ENCODE measurements at regions not wholly inside any gene's neighbourhood (a gene's known extent, or its start where the extent isn't known, plus 50 kb on each side); places are given as distances from the start of the nearest gene placed in this dataset.

DNA sequence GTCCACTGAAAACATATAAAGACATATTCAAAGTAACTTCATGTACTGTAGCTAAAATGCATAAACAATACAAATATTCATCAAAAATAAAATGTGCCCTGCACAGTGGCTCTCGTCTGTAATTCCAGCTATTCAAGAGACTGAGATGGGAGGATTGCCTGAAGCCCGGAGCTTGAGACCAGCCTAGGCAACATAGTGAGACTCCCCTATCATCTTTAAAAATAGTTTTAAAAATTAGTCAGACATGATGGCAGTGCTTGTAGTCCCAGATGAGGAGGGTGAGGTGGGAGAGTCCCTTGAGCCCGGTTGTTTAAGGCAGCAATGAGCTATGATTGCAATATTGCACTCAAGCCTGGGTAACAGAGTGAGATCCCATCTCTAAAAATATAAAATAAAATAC, 534.1 kb downstream of the ANXA1 start:
- TF ChIP-seq, protein P1, sequence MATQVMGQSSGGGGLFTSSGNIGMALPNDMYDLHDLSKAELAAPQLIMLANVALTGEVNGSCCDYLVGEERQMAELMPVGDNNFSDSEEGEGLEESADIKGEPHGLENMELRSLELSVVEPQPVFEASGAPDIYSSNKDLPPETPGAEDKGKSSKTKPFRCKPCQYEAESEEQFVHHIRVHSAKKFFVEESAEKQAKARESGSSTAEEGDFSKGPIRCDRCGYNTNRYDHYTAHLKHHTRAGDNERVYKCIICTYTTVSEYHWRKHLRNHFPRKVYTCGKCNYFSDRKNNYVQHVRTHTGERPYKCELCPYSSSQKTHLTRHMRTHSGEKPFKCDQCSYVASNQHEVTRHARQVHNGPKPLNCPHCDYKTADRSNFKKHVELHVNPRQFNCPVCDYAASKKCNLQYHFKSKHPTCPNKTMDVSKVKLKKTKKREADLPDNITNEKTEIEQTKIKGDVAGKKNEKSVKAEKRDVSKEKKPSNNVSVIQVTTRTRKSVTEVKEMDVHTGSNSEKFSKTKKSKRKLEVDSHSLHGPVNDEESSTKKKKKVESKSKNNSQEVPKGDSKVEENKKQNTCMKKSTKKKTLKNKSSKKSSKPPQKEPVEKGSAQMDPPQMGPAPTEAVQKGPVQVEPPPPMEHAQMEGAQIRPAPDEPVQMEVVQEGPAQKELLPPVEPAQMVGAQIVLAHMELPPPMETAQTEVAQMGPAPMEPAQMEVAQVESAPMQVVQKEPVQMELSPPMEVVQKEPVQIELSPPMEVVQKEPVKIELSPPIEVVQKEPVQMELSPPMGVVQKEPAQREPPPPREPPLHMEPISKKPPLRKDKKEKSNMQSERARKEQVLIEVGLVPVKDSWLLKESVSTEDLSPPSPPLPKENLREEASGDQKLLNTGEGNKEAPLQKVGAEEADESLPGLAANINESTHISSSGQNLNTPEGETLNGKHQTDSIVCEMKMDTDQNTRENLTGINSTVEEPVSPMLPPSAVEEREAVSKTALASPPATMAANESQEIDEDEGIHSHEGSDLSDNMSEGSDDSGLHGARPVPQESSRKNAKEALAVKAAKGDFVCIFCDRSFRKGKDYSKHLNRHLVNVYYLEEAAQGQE (IDR thresholded peaks at IDR 0.05; ENCODE audit: insufficient read depth in 1 of 2, low read depth in 2 of 2, low read length in 2 of 2), result no peak
- TF ChIP-seq FOXP2 (optimal IDR thresholded peaks at IDR 0.05; ENCODE audit: borderline replicate concordance, extremely low read depth, extremely low read length, insufficient read depth) (no peak), TAF1 (IDR thresholded peaks at IDR 0.05; ENCODE audit: borderline replicate concordance, insufficient read depth, low read length) (no peak)

- TF ChIP-seq SIN3A (IDR thresholded peaks at IDR 0.05; ENCODE audit: borderline replicate concordance, insufficient read depth, low read length) (no peak), TAF1 (IDR thresholded peaks at IDR 0.05; ENCODE audit: borderline replicate concordance, insufficient read depth, low read length) (no peak), FOXP2 (optimal IDR thresholded peaks at IDR 0.05; ENCODE audit: borderline replicate concordance, extremely low read depth, extremely low read length, insufficient read depth) (no peak), POLR2AphosphoS5 (IDR thresholded peaks at IDR 0.05; ENCODE audit: low read depth, low read length) (no peak)
- TF ChIP-seq, protein P1 (IDR thresholded peaks at IDR 0.05; ENCODE audit: insufficient read depth in 1 of 2, low read depth in 2 of 2, low read length in 2 of 2), result no peak
Measured at GRCh38 chr9:73689051-73689870, 537.6 kb downstream of the ANXA1 start.

GRCh38 chr9:73701415-73702057, 549.9 kb downstream of the ANXA1 start:
- TF ChIP-seq TAF1 (IDR thresholded peaks at IDR 0.05; ENCODE audit: borderline replicate concordance, insufficient read depth, low read length) (no peak), POLR2AphosphoS5 (IDR thresholded peaks at IDR 0.05; ENCODE audit: low read depth, low read length) (no peak), FOXP2 (optimal IDR thresholded peaks at IDR 0.05; ENCODE audit: borderline replicate concordance, extremely low read depth, extremely low read length, insufficient read depth) (no peak), SIN3A (IDR thresholded peaks at IDR 0.05; ENCODE audit: borderline replicate concordance, insufficient read depth, low read length) (no peak)
- TF ChIP-seq, protein P1 (IDR thresholded peaks at IDR 0.05; ENCODE audit: insufficient read depth in 1 of 2, low read depth in 2 of 2, low read length in 2 of 2), result no peak

GRCh38 chr9:73714294-73714693, 562.6 kb downstream of the ANXA1 start:
- no peak for TF ChIP-seq FOXP2 (optimal IDR thresholded peaks at IDR 0.05; ENCODE audit: borderline replicate concordance, extremely low read depth, extremely low read length, insufficient read depth)
- TF ChIP-seq, protein P1 (IDR thresholded peaks at IDR 0.05; ENCODE audit: insufficient read depth in 1 of 2, low read depth in 2 of 2, low read length in 2 of 2), result no peak
- no peak for TF ChIP-seq SIN3A (IDR thresholded peaks at IDR 0.05; ENCODE audit: borderline replicate concordance, insufficient read depth, low read length)
- no peak for TF ChIP-seq TAF1 (IDR thresholded peaks at IDR 0.05; ENCODE audit: borderline replicate concordance, insufficient read depth, low read length)
- no peak for TF ChIP-seq POLR2AphosphoS5 (IDR thresholded peaks at IDR 0.05; ENCODE audit: low read depth, low read length)

All from PFSK-1 (cell line).